HepG2 (cell line): ENCODE measurements at regions not wholly inside any gene's neighbourhood (a gene's known extent, or its start where the extent isn't known, plus 50 kb on each side); places are given as distances from the start of the nearest gene placed in this dataset.

Source experiments
- ATAC-seq: fragments of 200-7000 bp; cut with Tn5 transposase; 3 replicates; pipeline ENCODE4 v1.9.1; 2020; ENCODE audit warnings: mild to moderate bottlenecking, moderate library complexity
- BruUV-seq: library from RNA; stranded (reverse); fragments of 400-500 nt; replicated peaks from 2 replicates; lab custom pipeline; 2021; lab: Mats Ljungman, UMichigan
- CTCF ChIA-PET: fragments of 300-600 bp; formaldehyde crosslinking; extraction: SDS; loops from one replicate; lab custom pipeline; 2021; ENCODE audit warnings: low total read pairs, inconsistent platforms, low intra/inter-chr PET ratio; lab: Yijun Ruan, JAX
- POLR2A ChIA-PET: fragments of 350-600 bp; sonication (Branson Sonifier 250); formaldehyde crosslinking; loops from one replicate; lab custom pipeline; 2020; ENCODE audit warnings: antibody characterized with exemption, inconsistent platforms; lab: Yijun Ruan, JAX
- DNase-seq: peaks from one replicate; pipeline ENCODE4 v3.0.0-alpha.2; 2015; ENCODE audit warnings: low spot score
- FAIRE-seq: peaks from 3 replicates; lab custom pipeline; 2011; peaks lifted over from hg19 to GRCh38; lab: Jason Lieb, UNC
- H2AFZ ChIP-seq: one replicate; pipeline ENCODE4 v1.6.1; 2011; ENCODE audit warnings: low read length, inconsistent platforms
- H3K27ac ChIP-seq: fragments of 300-600 bp; 3 replicates; pipeline ENCODE4 v1.8.0; 2011; ENCODE audit warnings: mixed run types, mild to moderate bottlenecking, mixed read lengths, low read length, inconsistent platforms; ENCODE audit not compliant: insufficient read depth; ENCODE audit errors: extremely low read length
- H3K27me3 ChIP-seq, 2 experiments: fragments of 200-600 bp in 1 of 2; 2 replicates in 1 of 2; 3 replicates in 1 of 2; pipeline versions ENCODE4 v1.6.0 to v1.8.0; 2011; ENCODE audit warnings: low read length in 2 of 2, mild to moderate bottlenecking in 2 of 2, moderate library complexity in 2 of 2, inconsistent platforms in 1 of 2; ENCODE audit not compliant: insufficient read depth in 2 of 2, control insufficient read depth in 1 of 2
- H3K36me3 ChIP-seq, 2 experiments: fragments of 200-600 bp in 1 of 2; replicated peaks in 1 of 2; 2 replicates in 1 of 2; 3 replicates in 1 of 2; pipeline versions ENCODE4 v1.5.1 to v1.8.0; 2011; ENCODE audit warnings: low read length in 2 of 2, inconsistent platforms in 1 of 2; ENCODE audit not compliant: insufficient read depth in 2 of 2, control insufficient read depth in 1 of 2
- H3K4me1 ChIP-seq: 2 replicates; pipeline ENCODE4 v1.5.1; 2012; ENCODE audit warnings: low read length, inconsistent platforms; ENCODE audit not compliant: insufficient read depth
- H3K4me2 ChIP-seq: 2 replicates; pipeline ENCODE4 v1.6.0; 2011; ENCODE audit warnings: low read depth, low read length, inconsistent platforms
- H3K4me3 ChIP-seq, 3 experiments: fragments of 200-600 bp in 1 of 3; sonication (generic), shearing (Covaris generic) in 1 of 3; replicated peaks in 1 of 3; 2 replicates each; pipeline ENCODE4 v1.5.1; 2011 to 2016; ENCODE audit warnings: low read length in 3 of 3, inconsistent platforms in 2 of 3, low read depth in 2 of 3, mild to moderate bottlenecking in 2 of 3, control low read depth in 1 of 3, mixed read lengths in 1 of 3; ENCODE audit not compliant: insufficient read depth in 1 of 3
- H3K79me2 ChIP-seq: one replicate; pipeline ENCODE4 v1.6.1; 2011; ENCODE audit warnings: low read length, inconsistent platforms; ENCODE audit not compliant: insufficient read depth
- H3K9ac ChIP-seq: 2 replicates; pipeline ENCODE4 v1.6.0; 2011; ENCODE audit warnings: mild to moderate bottlenecking, low read depth, low read length, inconsistent platforms; ENCODE audit not compliant: insufficient read depth
- H3K9me3 ChIP-seq: 2 replicates; pipeline ENCODE4 v1.5.1; 2012; ENCODE audit warnings: mild to moderate bottlenecking, low read length
- H4K20me1 ChIP-seq: 2 replicates; pipeline ENCODE4 v1.6.0; 2011; ENCODE audit warnings: inconsistent platforms, mild to moderate bottlenecking, low read length, moderate library complexity; ENCODE audit not compliant: insufficient read depth
- CEBPB ChIP-seq: IDR thresholded peaks from 2 replicates; pipeline ENCODE4 v1.6.1; 2011; ENCODE audit warnings: low read depth, low read length, improper control_type of control experiment, borderline replicate concordance
- CEBPG ChIP-seq: IDR thresholded peaks from 2 replicates; pipeline ENCODE4 v1.6.1; 2016
- FOXA3 ChIP-seq: IDR thresholded peaks from 2 replicates; pipeline ENCODE4 v1.6.1; 2016; ENCODE audit warnings: missing genetic modification reagents, missing compliant biosample characterization
- MTF1 ChIP-seq: sonication (generic); formaldehyde crosslinking; IDR thresholded peaks from 2 replicates; pipeline ENCODE4 v1.5.0; 2020; ENCODE audit warnings: missing genetic modification reagents
- NR2F6 ChIP-seq, 2 experiments: IDR thresholded peaks; 2 replicates each; pipeline ENCODE4 v1.6.1; 2016; ENCODE audit warnings: antibody characterized with exemption in 1 of 2, mild to moderate bottlenecking in 1 of 2
- SOX13 ChIP-seq, 3 experiments: fragments of 450-650 bp in 1 of 3; sonication (generic) in 1 of 3; formaldehyde crosslinking in 1 of 3; IDR thresholded peaks in 2 of 3; conservative IDR thresholded peaks in 1 of 3; 2 replicates each; pipeline versions ENCODE4 v1.5.0 to v1.6.1; 2016 to 2020; ENCODE audit warnings: antibody characterized with exemption in 1 of 3, mild to moderate bottlenecking in 1 of 3, missing compliant biosample characterization in 1 of 3, missing genetic modification reagents in 1 of 3, moderate library complexity in 1 of 3
- SOX5 ChIP-seq: IDR thresholded peaks from 2 replicates; pipeline ENCODE4 v1.6.1; 2016; ENCODE audit warnings: borderline replicate concordance
- SOX6 ChIP-seq, 2 experiments: fragments of 450-650 bp in 1 of 2; sonication (generic) in 1 of 2; formaldehyde crosslinking in 1 of 2; IDR thresholded peaks; 2 replicates each; pipeline versions ENCODE4 v1.4.0 to v1.6.1; 2017 to 2020; ENCODE audit warnings: antibody characterized with exemption in 1 of 2, mild to moderate bottlenecking in 1 of 2, missing genetic modification reagents in 1 of 2
- ZNF224 ChIP-seq: sonication (generic); formaldehyde crosslinking; IDR thresholded peaks from 2 replicates; pipeline ENCODE4 v1.5.0; 2020; ENCODE audit warnings: mild to moderate bottlenecking, missing genetic modification reagents
- ZNF619 ChIP-seq: sonication (generic); formaldehyde crosslinking; IDR thresholded peaks from 2 replicates; pipeline ENCODE4 v1.4.0; 2020; ENCODE audit warnings: mild to moderate bottlenecking, missing genetic modification reagents
- WGBS: methylation state at CpG from one replicate; pipeline ENCODE4 v1.1.6; 2017; ENCODE audit warnings: low lambda C conversion rate; 5-methylcytosine and 5-hydroxymethylcytosine counted together
- in situ Hi-C: cut with HindIII; loops from 2 replicates; pipeline ENCODE4 v1.10.0; 2017; ENCODE audit warnings: low pct_unique_long_range_greater_than_20kb; ENCODE audit not compliant: extremely low pct_ligation_motif_present
- intact Hi-C: fragments of 100-400 bp; cut with micrococcal nuclease; formaldehyde crosslinking; loops from one replicate; pipeline ENCODE4 v1.10.0; 2022; ENCODE audit not compliant: unreplicated experiment
- TF ChIP-seq, protein P1 (sequence below): sonication (generic); formaldehyde crosslinking; IDR thresholded peaks from 2 replicates; pipeline ENCODE4 v1.9.0; 2021; ENCODE audit warnings: missing genetic modification reagents, mild to moderate bottlenecking, borderline replicate concordance
- TF ChIP-seq, protein P2 (sequence below): sonication (generic); formaldehyde crosslinking; IDR thresholded peaks from 2 replicates; pipeline ENCODE4; 2020; ENCODE audit warnings: missing genetic modification reagents, mild to moderate bottlenecking, borderline replicate concordance

DNA sequence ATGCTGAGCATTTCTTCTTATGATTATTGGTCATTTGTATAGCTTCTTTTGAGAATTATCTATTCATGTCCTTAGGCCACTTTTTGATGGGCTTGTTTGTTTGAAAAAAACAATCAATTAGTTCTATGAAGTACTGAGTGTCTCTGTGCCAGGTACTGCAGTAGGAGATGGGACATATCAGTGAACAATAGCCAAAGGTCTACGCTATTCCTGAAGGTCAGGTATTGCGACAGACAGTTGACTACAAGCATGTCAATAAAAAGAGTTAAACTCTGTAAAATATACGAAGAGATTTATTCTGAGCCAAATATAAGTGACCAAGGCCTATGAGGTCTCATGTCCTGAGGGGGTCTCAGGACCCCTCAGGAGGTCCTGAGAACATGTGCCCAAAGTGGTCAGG, 122.1 kb upstream of the NFE2L3 start:
- DNase-seq, result no peak
- TF ChIP-seq ZNF224 (CRISPR knock-in tag) (no peak), MTF1 (CRISPR knock-in tag) (no peak), NR2F6 (IDR thresholded peaks at IDR 0.05) (peak; percentile 44; the same call in 1 of the 2 replicates), NR2F6 (CRISPR knock-in tag; IDR thresholded peaks at IDR 0.05) (0 out of 2 replicates have a peak, but pooled peaks have one; percentile 27), CEBPB (peak; percentile 83), SOX13 (IDR thresholded peaks at IDR 0.05) (no peak), SOX13 (CRISPR knock-in tag; conservative IDR thresholded peaks at IDR 0.05 in 1 of 2, IDR thresholded peaks at IDR 0.05 in 1 of 2) (peak in 1 of 2 experiments; percentile 41; a peak in 1 of 4 replicates), SOX5 (CRISPR knock-in tag) (peak; percentile 45; the same call in 1 of the 2 replicates), SOX6 (IDR thresholded peaks at IDR 0.05) (no peak), SOX6 (CRISPR knock-in tag; IDR thresholded peaks at IDR 0.05) (peak; percentile 19; the same call in 1 of the 2 replicates), ZNF619 (CRISPR knock-in tag) (no peak), CEBPG (CRISPR knock-in tag) (peak; percentile 39; the same call in 1 of the 2 replicates), FOXA3 (peak; percentile 14; the same call in 1 of the 2 replicates)
- TF ChIP-seq, protein P1, sequence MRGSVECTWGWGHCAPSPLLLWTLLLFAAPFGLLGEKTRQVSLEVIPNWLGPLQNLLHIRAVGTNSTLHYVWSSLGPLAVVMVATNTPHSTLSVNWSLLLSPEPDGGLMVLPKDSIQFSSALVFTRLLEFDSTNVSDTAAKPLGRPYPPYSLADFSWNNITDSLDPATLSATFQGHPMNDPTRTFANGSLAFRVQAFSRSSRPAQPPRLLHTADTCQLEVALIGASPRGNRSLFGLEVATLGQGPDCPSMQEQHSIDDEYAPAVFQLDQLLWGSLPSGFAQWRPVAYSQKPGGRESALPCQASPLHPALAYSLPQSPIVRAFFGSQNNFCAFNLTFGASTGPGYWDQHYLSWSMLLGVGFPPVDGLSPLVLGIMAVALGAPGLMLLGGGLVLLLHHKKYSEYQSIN (CRISPR knock-in tag), result no peak
- TF ChIP-seq, protein P2, sequence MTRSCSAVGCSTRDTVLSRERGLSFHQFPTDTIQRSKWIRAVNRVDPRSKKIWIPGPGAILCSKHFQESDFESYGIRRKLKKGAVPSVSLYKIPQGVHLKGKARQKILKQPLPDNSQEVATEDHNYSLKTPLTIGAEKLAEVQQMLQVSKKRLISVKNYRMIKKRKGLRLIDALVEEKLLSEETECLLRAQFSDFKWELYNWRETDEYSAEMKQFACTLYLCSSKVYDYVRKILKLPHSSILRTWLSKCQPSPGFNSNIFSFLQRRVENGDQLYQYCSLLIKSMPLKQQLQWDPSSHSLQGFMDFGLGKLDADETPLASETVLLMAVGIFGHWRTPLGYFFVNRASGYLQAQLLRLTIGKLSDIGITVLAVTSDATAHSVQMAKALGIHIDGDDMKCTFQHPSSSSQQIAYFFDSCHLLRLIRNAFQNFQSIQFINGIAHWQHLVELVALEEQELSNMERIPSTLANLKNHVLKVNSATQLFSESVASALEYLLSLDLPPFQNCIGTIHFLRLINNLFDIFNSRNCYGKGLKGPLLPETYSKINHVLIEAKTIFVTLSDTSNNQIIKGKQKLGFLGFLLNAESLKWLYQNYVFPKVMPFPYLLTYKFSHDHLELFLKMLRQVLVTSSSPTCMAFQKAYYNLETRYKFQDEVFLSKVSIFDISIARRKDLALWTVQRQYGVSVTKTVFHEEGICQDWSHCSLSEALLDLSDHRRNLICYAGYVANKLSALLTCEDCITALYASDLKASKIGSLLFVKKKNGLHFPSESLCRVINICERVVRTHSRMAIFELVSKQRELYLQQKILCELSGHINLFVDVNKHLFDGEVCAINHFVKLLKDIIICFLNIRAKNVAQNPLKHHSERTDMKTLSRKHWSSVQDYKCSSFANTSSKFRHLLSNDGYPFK (CRISPR knock-in tag), result no peak
- TF ChIP-seq, all 625 proteins: peak for 7
- no peaks in the 10 kb centered on the region for H3K79me2 ChIP-seq
- ChIA-PET CTCF (no interaction called here), POLR2A (no interaction called here)
- 15% methylated on average over 3 of the region's 3 CpGs for WGBS
- in situ Hi-C loops (no loop called here), intact Hi-C loops (no loop called here)
- no peak overlapping the region for H3K4me2 ChIP-seq
- no peak overlapping the region for H3K27ac ChIP-seq
- H3K9me3 ChIP-seq, result no peaks in the 10 kb centered on the region
- H3K4me3 ChIP-seq, result no peak overlapping the region
- no peaks in the 10 kb centered on the region for H3K27me3 ChIP-seq
- H2AFZ ChIP-seq, result no peak overlapping the region
- BruUV-seq, result no TSS peak
- H3K4me1 ChIP-seq, result peaks cover 8% of the 10 kb centered on the region; the same call in 1 of the 2 replicates
- ATAC-seq, result no peak
- no peak overlapping the region for H3K9ac ChIP-seq
- no peaks in the 10 kb centered on the region for H3K36me3 ChIP-seq
- FAIRE-seq, result no peak
- no peaks in the 10 kb centered on the region for H4K20me1 ChIP-seq
